ENCODE measurements at regions not wholly inside any gene's neighbourhood (a gene's known extent, or its start where the extent isn't known, plus 50 kb on each side); places are given as distances from the start of the nearest gene placed in this dataset.
"Not testable (repeated sequence)": the region's sequence is repeated elsewhere in the genome, so short reads cannot be mapped to it uniquely, and the experiment has no call there.

DNA sequence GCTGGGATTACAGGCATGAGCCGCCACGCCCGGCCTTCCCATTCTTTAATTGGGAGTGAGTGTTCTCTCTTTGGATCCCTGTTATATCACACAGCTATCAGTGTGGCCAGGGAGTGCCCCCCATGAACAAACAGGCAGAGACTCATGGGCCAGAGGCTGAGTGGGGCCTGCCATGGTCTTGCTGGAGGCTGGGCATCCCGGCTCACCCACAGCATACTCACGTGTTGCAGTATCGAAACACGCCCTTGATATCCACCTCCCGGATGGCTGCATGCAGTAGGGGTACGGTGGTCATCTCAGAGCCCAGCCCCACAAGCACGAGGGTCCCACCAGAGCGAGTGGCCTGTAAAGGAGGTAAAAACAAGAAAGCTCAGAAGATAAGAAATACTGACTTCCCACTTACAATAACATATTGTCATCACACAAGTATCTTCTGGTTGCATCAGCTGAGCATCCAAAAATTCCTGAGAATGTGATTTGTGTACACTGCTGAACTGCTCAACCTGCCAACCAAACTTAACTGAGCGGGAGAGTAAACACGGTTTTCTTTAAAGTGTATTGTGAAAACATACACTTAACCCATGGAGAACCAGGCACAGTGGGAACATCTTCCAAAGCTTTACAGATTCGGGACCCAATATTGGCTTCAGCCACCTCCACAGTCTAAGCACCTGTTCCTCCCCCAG, 92.0 kb downstream of the TRIM69 start:
- H3F3A ChIP-seq (replicated peaks; ENCODE audit: insufficient read depth); H3K27me3 ChIP-seq (ENCODE audit: insufficient read depth); H3K9ac ChIP-seq; CTCF ChIA-PET; H2AFZ ChIP-seq (ENCODE audit: low read depth); H3K27ac ChIP-seq (ENCODE audit: low read depth in 2 of 2, low read length in 1 of 2); H3K79me2 ChIP-seq (ENCODE audit: insufficient read depth); H3K9me2 ChIP-seq; H3K4me1 ChIP-seq (ENCODE audit: control insufficient read depth in 1 of 2, insufficient read depth in 2 of 2, low read depth in 1 of 2, low read length in 1 of 2); H3K4me3 ChIP-seq (ENCODE audit: low read depth in 2 of 2, low read length in 1 of 2); POLR2A ChIA-PET; H3K9me3 ChIP-seq; H3K4me2 ChIP-seq; H3K36me3 ChIP-seq (replicated peaks in 1 of 2; ENCODE audit: control insufficient read depth in 1 of 2, insufficient read depth in 2 of 2, low read length in 1 of 2); DNase-seq; H4K20me1 ChIP-seq (ENCODE audit: insufficient read depth): not testable (repeated sequence)
- WGBS (ENCODE audit: low lambda C conversion rate): 65% methylated on average over 11 of the region's 14 CpGs

DNA sequence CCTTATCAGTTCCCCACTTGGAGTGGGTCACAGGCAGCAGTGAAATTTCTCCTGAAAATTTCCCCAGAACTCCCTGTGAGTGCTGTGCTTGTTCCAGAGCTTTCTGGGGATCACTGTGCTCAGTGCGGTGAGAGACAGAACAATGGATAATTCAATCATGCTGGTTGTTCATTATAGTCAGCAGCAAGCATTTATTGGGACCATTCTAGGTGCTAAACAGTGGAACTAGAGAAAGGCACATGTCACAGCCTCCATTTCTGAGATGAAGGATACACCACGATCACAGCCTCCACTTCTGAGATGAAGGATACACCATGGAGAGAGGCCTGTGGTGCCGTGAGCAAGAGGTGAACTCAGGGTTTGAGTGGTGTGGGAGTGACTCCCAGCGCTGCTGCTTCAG, 92.8 kb downstream of the TRIM69 start:
- H3K9ac ChIP-seq; H2AFZ ChIP-seq (ENCODE audit: low read depth); H3F3A ChIP-seq (replicated peaks; ENCODE audit: insufficient read depth); H3K9me3 ChIP-seq; H3K4me3 ChIP-seq (ENCODE audit: low read depth in 2 of 2, low read length in 1 of 2); H3K9me2 ChIP-seq; H3K79me2 ChIP-seq (ENCODE audit: insufficient read depth); H4K20me1 ChIP-seq (ENCODE audit: insufficient read depth); DNase-seq; H3K27ac ChIP-seq (ENCODE audit: low read depth in 2 of 2, low read length in 1 of 2); H3K36me3 ChIP-seq (replicated peaks in 1 of 2; ENCODE audit: control insufficient read depth in 1 of 2, insufficient read depth in 2 of 2, low read length in 1 of 2); CTCF ChIA-PET; H3K4me1 ChIP-seq (ENCODE audit: control insufficient read depth in 1 of 2, insufficient read depth in 2 of 2, low read depth in 1 of 2, low read length in 1 of 2); POLR2A ChIA-PET; H3K27me3 ChIP-seq (ENCODE audit: insufficient read depth); H3K4me2 ChIP-seq: not testable (repeated sequence)
- 71% methylated on average over 2 of the region's 4 CpGs for WGBS (ENCODE audit: low lambda C conversion rate)

GRCh38 chr15:44830692-44831408, 94.5 kb downstream of the TRIM69 start:
- H3K9me2 ChIP-seq; H3K4me3 ChIP-seq (ENCODE audit: low read depth in 2 of 2, low read length in 1 of 2); H3K79me2 ChIP-seq (ENCODE audit: insufficient read depth); DNase-seq; H3K4me2 ChIP-seq; POLR2A ChIA-PET; H3K36me3 ChIP-seq (replicated peaks in 1 of 2; ENCODE audit: control insufficient read depth in 1 of 2, insufficient read depth in 2 of 2, low read length in 1 of 2); H3K9me3 ChIP-seq; H4K20me1 ChIP-seq (ENCODE audit: insufficient read depth); H3K9ac ChIP-seq; H3K4me1 ChIP-seq (ENCODE audit: control insufficient read depth in 1 of 2, insufficient read depth in 2 of 2, low read depth in 1 of 2, low read length in 1 of 2); H3K27ac ChIP-seq (ENCODE audit: low read depth in 2 of 2, low read length in 1 of 2); H3K27me3 ChIP-seq (ENCODE audit: insufficient read depth); H2AFZ ChIP-seq (ENCODE audit: low read depth); H3F3A ChIP-seq (replicated peaks; ENCODE audit: insufficient read depth): not testable (repeated sequence)
- CTCF ChIA-PET: interaction anchor here (1.0 kb wide), 1 partner anchor 23 kb away, joined by 3 read pairs; no protein-coding TSS in a partner anchor
- 45% methylated on average over 6 of the region's 6 CpGs for WGBS (ENCODE audit: low lambda C conversion rate)

- POLR2A ChIA-PET; H3K9me3 ChIP-seq; H3K9me2 ChIP-seq; H3K36me3 ChIP-seq (replicated peaks in 1 of 2; ENCODE audit: control insufficient read depth in 1 of 2, insufficient read depth in 2 of 2, low read length in 1 of 2); H3K27ac ChIP-seq (ENCODE audit: low read depth in 2 of 2, low read length in 1 of 2); H3K79me2 ChIP-seq (ENCODE audit: insufficient read depth); H2AFZ ChIP-seq (ENCODE audit: low read depth); H3K9ac ChIP-seq; H4K20me1 ChIP-seq (ENCODE audit: insufficient read depth); DNase-seq; H3K4me2 ChIP-seq; H3F3A ChIP-seq (replicated peaks; ENCODE audit: insufficient read depth); H3K27me3 ChIP-seq (ENCODE audit: insufficient read depth); H3K4me1 ChIP-seq (ENCODE audit: control insufficient read depth in 1 of 2, insufficient read depth in 2 of 2, low read depth in 1 of 2, low read length in 1 of 2); H3K4me3 ChIP-seq (ENCODE audit: low read depth in 2 of 2, low read length in 1 of 2): not testable (repeated sequence)
- CTCF ChIA-PET: interaction anchor here (1.0 kb wide), 1 partner anchor 23 kb away, joined by 3 read pairs; no protein-coding TSS in a partner anchor
- 74% methylated on average over 8 of the region's 8 CpGs for WGBS (ENCODE audit: low lambda C conversion rate)
These were observed 95.0 kb downstream of the TRIM69 start for GRCh38 chr15:44831409-44831741.

GRCh38 chr15:44832133-44832532, 95.8 kb downstream of the TRIM69 start:
- POLR2A ChIA-PET; H2AFZ ChIP-seq (ENCODE audit: low read depth); DNase-seq; H3K27ac ChIP-seq (ENCODE audit: low read depth in 2 of 2, low read length in 1 of 2); H3K4me2 ChIP-seq; H3K4me1 ChIP-seq (ENCODE audit: control insufficient read depth in 1 of 2, insufficient read depth in 2 of 2, low read depth in 1 of 2, low read length in 1 of 2); H3F3A ChIP-seq (replicated peaks; ENCODE audit: insufficient read depth); H3K79me2 ChIP-seq (ENCODE audit: insufficient read depth); H3K9ac ChIP-seq; H3K9me3 ChIP-seq; H4K20me1 ChIP-seq (ENCODE audit: insufficient read depth); H3K9me2 ChIP-seq; H3K27me3 ChIP-seq (ENCODE audit: insufficient read depth); H3K4me3 ChIP-seq (ENCODE audit: low read depth in 2 of 2, low read length in 1 of 2); H3K36me3 ChIP-seq (replicated peaks in 1 of 2; ENCODE audit: control insufficient read depth in 1 of 2, insufficient read depth in 2 of 2, low read length in 1 of 2): not testable (repeated sequence)
- WGBS (ENCODE audit: low lambda C conversion rate): 48% methylated on average over 5 of the region's 5 CpGs
- CTCF ChIA-PET: interaction anchor here (1.0 kb wide), 1 partner anchor 22 kb away, joined by 3 read pairs; no protein-coding TSS in a partner anchor

- DNase-seq; H3K27me3 ChIP-seq (ENCODE audit: insufficient read depth); H2AFZ ChIP-seq (ENCODE audit: low read depth); CTCF ChIA-PET; H3K4me2 ChIP-seq; POLR2A ChIA-PET; H3K9me2 ChIP-seq; H3K9ac ChIP-seq; H4K20me1 ChIP-seq (ENCODE audit: insufficient read depth); H3K27ac ChIP-seq (ENCODE audit: low read depth in 2 of 2, low read length in 1 of 2); H3K79me2 ChIP-seq (ENCODE audit: insufficient read depth); H3K4me3 ChIP-seq (ENCODE audit: low read depth in 2 of 2, low read length in 1 of 2); H3F3A ChIP-seq (replicated peaks; ENCODE audit: insufficient read depth); H3K9me3 ChIP-seq; H3K4me1 ChIP-seq (ENCODE audit: control insufficient read depth in 1 of 2, insufficient read depth in 2 of 2, low read depth in 1 of 2, low read length in 1 of 2); H3K36me3 ChIP-seq (replicated peaks in 1 of 2; ENCODE audit: control insufficient read depth in 1 of 2, insufficient read depth in 2 of 2, low read length in 1 of 2): not testable (repeated sequence)
- WGBS (ENCODE audit: low lambda C conversion rate): 85% methylated on average over 5 of the region's 5 CpGs
These were observed 96.8 kb downstream of the TRIM69 start for GRCh38 chr15:44833081-44833480.
